ENCODE measurements at regions not wholly inside any gene's neighbourhood (a gene's known extent, or its start where the extent isn't known, plus 50 kb on each side); places are given as distances from the start of the nearest gene placed in this dataset.

DNA sequence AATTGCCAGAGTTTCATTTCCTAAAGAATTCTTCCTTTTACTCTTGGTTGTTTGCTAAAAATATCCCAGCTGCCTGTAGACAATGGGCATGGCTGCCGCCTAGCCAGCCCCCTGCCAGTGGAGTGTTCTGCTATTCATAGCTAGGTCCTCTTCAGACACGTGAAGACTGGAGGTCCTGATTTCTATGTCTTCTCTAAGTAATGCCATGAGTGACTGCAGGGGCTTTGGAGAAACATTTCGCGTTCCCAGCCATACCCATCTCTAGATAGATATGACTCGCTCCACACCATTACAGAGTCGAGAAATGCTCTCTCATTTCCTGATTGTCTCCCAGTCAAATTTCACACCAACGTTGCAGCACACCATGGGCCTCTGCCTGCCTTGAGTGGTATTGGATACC lies 99.5 kb upstream of the BACE2 start:
- H3K27ac ChIP-seq (ENCODE audit: low read depth, low read length) = no peak overlapping the region
- POLR2A ChIA-PET (ENCODE audit: partially characterized antibody) = no interaction called here
- no peaks in the 10 kb centered on the region for H3K9me3 ChIP-seq (ENCODE audit: insufficient read depth in 2 of 2, low read depth in 1 of 2, low read length in 1 of 2)
- H3K79me1 ChIP-seq (ENCODE audit: low read depth, low read length) = no peaks in the 10 kb centered on the region
- peak overlapping the region; percentile 24; the same call in 1 of the 2 replicates for H2AFZ ChIP-seq (ENCODE audit: low read length)
- peaks cover 0 to 7% (median 3%) of the 10 kb centered on the region in 4 experiments; a peak in 4 of 7 replicates for H3K27me3 ChIP-seq (replicated peaks in 1 of 4; ENCODE audit: control insufficient read depth in 3 of 4, extremely low read depth in 1 of 4, insufficient read depth in 3 of 4, low read length in 3 of 4)
- no peaks in the 10 kb centered on the region for H3K36me3 ChIP-seq (ENCODE audit: control insufficient read depth in 2 of 4, insufficient read depth in 4 of 4, low read length in 3 of 4)
- no peak overlapping the region for H2BK12ac ChIP-seq (ENCODE audit: low read depth, low read length)
- peaks cover 0 to 6% (median 1%) of the 10 kb centered on the region in 4 experiments; a peak in 4 of 7 replicates for H3K4me1 ChIP-seq (replicated peaks in 1 of 4; ENCODE audit: control insufficient read depth in 3 of 4, insufficient read depth in 4 of 4, low read length in 3 of 4)
- H3K14ac ChIP-seq (ENCODE audit: insufficient read length) = no peak overlapping the region
- H2AK5ac ChIP-seq (ENCODE audit: low read depth, low read length) = no peak overlapping the region
- no peak overlapping the region for H4K5ac ChIP-seq (ENCODE audit: insufficient read length, low read depth, low read length)
- no peak overlapping the region for H3K23ac ChIP-seq (ENCODE audit: insufficient read length)
- peak overlapping the region in 1 of 2 experiments; percentile 51; a peak in 2 of 4 replicates for H3K4me2 ChIP-seq (ENCODE audit: insufficient read depth in 1 of 2, low read depth in 2 of 2, low read length in 2 of 2)
- FAIRE-seq (no peak), DNase-seq (ENCODE audit: low read depth in 1 of 2, low spot score in 2 of 2) (no peak)
- peak overlapping the region; percentile 73; the same call in 1 of the 2 replicates for H3K18ac ChIP-seq (ENCODE audit: extremely low read depth, low read length)
- no peaks in the 10 kb centered on the region for H3K79me2 ChIP-seq (ENCODE audit: control insufficient read depth in 1 of 2, insufficient read depth in 2 of 2, low read length in 2 of 2)
- H3K4ac ChIP-seq (replicated peaks; ENCODE audit: insufficient read length, low read depth, low read length) = no peak overlapping the region
- peaks cover 3% of the 10 kb centered on the region; the same call in 1 of the 2 replicates for H3K23me2 ChIP-seq (ENCODE audit: low read depth, low read length)
- no peak overlapping the region for H2BK15ac ChIP-seq (ENCODE audit: low read length)
- H3K9ac ChIP-seq (replicated peaks in 1 of 4; ENCODE audit: extremely low read depth in 1 of 4, low read depth in 3 of 4, low read length in 3 of 4) = no peak overlapping the region
- CTCF ChIA-PET (ENCODE audit: partially characterized antibody) = interaction anchor here (0.7 to 1.5 kb wide), 15 partner anchors 10 to 642 kb away, joined by 3 to 6 read pairs (median 3); no protein-coding TSS in a partner anchor
- no peaks in the 10 kb centered on the region for H4K20me1 ChIP-seq (replicated peaks in 1 of 2; ENCODE audit: control insufficient read depth in 1 of 2, insufficient read depth in 2 of 2, low read length in 2 of 2)
- WGBS, 2 experiments (ENCODE audit: extremely low coverage in 1 of 2, insufficient coverage in 1 of 2, insufficient read length in 1 of 2, insufficient replicate concordance in 2 of 2, low coverage in 1 of 2, low lambda C conversion rate in 2 of 2, missing lambda C conversion rate in 1 of 2) = 66% methylated on average over 7 of the region's 7 CpGs; no CpG with 5 or more reads in 1 of the 2 experiments
- H2BK120ac ChIP-seq (replicated peaks; ENCODE audit: low read depth, low read length) = no peak overlapping the region
- no peak overlapping the region for H2BK5ac ChIP-seq (ENCODE audit: low read depth, low read length)
- H2BK20ac ChIP-seq (ENCODE audit: low read length) = no peak overlapping the region
- no peak overlapping the region for H3K56ac ChIP-seq (replicated peaks; ENCODE audit: insufficient read length, low read depth, low read length)
- H4K91ac ChIP-seq (replicated peaks; ENCODE audit: insufficient read length, low read length) = no peak overlapping the region
- H4K8ac ChIP-seq (ENCODE audit: extremely low read depth, insufficient read depth, low read length) = no peak overlapping the region; the same call in 1 of the 2 replicates
- peak overlapping the region in 1 of 4 experiments; percentile 40; a peak in 3 of 8 replicates for H3K4me3 ChIP-seq (ENCODE audit: extremely low read depth in 1 of 4, insufficient read depth in 2 of 4, low read depth in 3 of 4, low read length in 4 of 4)
- TF ChIP-seq TAF1 (IDR thresholded peaks at IDR 0.05; ENCODE audit: low read depth, low read length) (no peak), RBBP5 (IDR thresholded peaks at IDR 0.05; ENCODE audit: borderline replicate concordance, low read depth, low read length) (no peak), TBP (IDR thresholded peaks at IDR 0.05; ENCODE audit: low read depth, low read length) (no peak), E2F6 (IDR thresholded peaks at IDR 0.05) (no peak), SAP30 (IDR thresholded peaks at IDR 0.05; ENCODE audit: insufficient read depth, insufficient replicate concordance, low read length) (no peak), KDM4A (IDR thresholded peaks at IDR 0.05; ENCODE audit: low read depth, low read length, severe bottlenecking) (no peak), ATF3 (IDR thresholded peaks at IDR 0.05; ENCODE audit: insufficient read depth, low read depth, low read length) (no peak), SIRT6 (IDR thresholded peaks at IDR 0.05; ENCODE audit: low read length) (no peak), SP1 (IDR thresholded peaks at IDR 0.05; ENCODE audit: low read depth, low read length) (no peak), SRF (IDR thresholded peaks at IDR 0.05; ENCODE audit: low read depth, low read length) (no peak), ZNF274 (IDR thresholded peaks at IDR 0.05; ENCODE audit: borderline replicate concordance, extremely low read depth, low read length) (no peak), TEAD4 (IDR thresholded peaks at IDR 0.05; ENCODE audit: low read depth, low read length) (no peak), POU5F1 (IDR thresholded peaks at IDR 0.05; ENCODE audit: low read depth, low read length) (no peak)

All from H1 (cell line).